Fibroblast of villous mesenchyme (primary cell): ENCODE measurements at regions not wholly inside any gene's neighbourhood (a gene's known extent, or its start where the extent isn't known, plus 50 kb on each side); places are given as distances from the start of the nearest gene placed in this dataset.

Source experiments
- DNase-seq: peaks from one replicate; pipeline ENCODE4 v3.0.0-alpha.2; 2010; ENCODE audit warnings: low read depth
- H3K4me3 ChIP-seq: 2 replicates; pipeline ENCODE4 v1.5.1; 2011; ENCODE audit warnings: low read depth, mild to moderate bottlenecking, low read length
- TF ChIP-seq, protein P1 (sequence below): IDR thresholded peaks from 2 replicates; pipeline ENCODE4 v1.5.1; 2012; ENCODE audit warnings: low read depth, mild to moderate bottlenecking, low read length; ENCODE audit not compliant: insufficient read depth

DNA sequence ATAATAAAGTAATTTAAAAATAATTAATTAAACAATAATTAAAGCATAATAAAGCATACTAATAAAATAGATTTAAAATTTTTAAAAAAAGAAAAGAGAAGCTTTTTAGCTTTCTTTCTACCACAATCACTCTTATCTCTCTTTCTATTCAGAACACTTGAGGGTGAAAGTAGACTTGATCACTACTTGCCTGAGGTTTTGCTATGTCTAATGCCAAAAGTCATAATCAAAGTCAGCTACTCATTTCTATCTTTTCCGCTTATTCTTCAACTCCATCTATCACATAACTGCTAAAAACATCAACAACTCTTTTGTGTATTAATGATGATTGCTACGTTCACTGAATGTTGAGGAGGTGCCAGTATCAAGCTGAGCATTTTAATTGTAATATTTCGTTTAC is 202.0 kb upstream of the KRR1 start:
- H3K4me3 ChIP-seq: no peak overlapping the region
- no peak for DNase-seq
- TF ChIP-seq, protein P1, sequence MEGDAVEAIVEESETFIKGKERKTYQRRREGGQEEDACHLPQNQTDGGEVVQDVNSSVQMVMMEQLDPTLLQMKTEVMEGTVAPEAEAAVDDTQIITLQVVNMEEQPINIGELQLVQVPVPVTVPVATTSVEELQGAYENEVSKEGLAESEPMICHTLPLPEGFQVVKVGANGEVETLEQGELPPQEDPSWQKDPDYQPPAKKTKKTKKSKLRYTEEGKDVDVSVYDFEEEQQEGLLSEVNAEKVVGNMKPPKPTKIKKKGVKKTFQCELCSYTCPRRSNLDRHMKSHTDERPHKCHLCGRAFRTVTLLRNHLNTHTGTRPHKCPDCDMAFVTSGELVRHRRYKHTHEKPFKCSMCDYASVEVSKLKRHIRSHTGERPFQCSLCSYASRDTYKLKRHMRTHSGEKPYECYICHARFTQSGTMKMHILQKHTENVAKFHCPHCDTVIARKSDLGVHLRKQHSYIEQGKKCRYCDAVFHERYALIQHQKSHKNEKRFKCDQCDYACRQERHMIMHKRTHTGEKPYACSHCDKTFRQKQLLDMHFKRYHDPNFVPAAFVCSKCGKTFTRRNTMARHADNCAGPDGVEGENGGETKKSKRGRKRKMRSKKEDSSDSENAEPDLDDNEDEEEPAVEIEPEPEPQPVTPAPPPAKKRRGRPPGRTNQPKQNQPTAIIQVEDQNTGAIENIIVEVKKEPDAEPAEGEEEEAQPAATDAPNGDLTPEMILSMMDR: no peak

DNA sequence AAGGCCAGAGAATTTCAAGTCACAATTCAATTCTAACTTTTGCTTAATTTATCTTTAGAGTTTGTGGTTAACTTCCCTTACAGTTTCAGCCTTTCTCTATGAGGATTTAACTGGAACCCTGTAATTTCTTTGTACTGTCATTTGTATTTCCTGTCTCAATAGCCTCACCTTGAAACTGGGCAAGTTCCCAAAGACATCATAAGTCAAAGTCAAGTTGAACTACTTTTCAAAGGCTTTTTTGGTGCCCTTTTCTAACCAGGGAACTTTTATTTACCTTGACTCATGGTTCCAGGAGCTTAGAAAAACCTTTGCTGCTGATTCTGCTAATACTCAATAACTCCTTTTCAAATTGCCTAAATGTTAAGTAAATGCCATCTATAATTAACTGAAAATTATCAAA is 200.8 kb upstream of the KRR1 start:
- TF ChIP-seq, protein P1: no peak
- no peak for DNase-seq
- no peak overlapping the region for H3K4me3 ChIP-seq

DNA sequence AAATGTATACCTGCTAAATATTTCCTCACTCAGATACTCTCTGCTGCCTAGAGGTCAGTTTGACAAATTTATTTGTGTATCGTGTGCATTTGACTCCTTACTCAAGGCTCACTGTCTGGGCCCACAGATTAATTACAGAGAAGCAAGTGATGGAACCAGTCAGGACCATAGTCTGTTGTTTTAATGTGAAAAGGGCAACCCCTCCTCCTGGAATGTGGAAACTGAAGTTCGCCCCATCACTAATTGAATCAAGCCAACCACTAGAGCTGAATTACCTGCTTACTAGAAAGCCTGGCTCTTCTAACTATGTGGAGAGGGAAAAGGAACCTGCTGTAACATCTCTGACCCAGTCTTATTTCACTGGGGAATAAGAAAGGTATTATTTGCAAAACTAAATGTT is 199.9 kb upstream of the KRR1 start:
- DNase-seq: no peak
- H3K4me3 ChIP-seq: no peak overlapping the region
- TF ChIP-seq, protein P1: no peak

DNA sequence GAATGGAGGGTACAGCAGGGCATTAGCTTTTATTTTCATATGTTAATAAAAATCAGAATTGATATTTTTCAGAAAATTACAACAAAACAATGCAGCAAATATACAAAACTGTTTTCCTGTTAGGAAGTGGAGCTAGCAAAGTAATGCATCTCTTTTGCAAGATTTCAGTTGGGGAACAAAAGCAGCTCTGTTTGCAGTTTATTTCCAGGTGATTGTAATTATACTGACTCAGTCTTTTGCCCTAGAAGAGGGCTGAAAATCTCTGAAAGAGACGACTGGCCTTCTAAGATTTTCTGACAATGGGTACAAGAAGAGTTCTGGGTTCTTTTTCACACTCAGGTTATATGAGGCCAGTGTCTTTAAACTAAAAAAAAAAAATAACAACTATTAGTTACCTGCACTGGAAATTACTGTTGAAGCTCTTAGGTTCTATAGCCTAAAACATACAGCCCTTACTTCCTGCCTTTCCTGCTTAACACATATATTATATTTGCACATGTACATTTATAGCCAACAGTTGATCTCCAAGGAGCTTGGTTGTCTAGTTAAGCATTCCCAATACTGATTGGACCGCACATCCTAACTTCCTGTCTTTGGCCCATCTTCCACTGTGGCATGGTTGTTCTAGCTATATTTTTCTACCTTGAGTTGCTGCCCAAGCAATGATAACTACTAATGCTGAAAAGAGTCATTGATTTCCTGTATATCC is 199.1 kb upstream of the KRR1 start:
- no peak overlapping the region for H3K4me3 ChIP-seq
- TF ChIP-seq, protein P1: no peak
- DNase-seq: no peak

DNA sequence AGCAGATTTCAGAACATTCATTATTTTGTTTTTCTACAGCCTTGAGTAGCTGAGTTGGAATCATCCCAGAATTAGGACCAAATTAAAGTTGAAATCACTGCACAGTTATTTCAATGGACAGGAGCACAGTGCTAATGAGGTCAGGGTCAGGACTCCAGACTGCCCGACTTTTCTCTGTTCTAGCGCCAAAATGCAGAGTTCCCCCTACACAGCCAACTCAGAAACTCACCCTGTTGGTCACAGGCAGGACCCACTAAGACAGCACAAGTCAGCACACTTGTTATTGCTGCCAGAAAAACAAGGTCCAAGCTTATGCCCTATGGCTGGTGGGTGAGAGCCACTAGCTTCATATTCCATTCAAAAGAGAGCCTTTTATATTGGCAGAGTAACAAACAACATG is 198.1 kb upstream of the KRR1 start:
- no peak for DNase-seq
- TF ChIP-seq, protein P1: no peak
- H3K4me3 ChIP-seq: no peak overlapping the region

DNA sequence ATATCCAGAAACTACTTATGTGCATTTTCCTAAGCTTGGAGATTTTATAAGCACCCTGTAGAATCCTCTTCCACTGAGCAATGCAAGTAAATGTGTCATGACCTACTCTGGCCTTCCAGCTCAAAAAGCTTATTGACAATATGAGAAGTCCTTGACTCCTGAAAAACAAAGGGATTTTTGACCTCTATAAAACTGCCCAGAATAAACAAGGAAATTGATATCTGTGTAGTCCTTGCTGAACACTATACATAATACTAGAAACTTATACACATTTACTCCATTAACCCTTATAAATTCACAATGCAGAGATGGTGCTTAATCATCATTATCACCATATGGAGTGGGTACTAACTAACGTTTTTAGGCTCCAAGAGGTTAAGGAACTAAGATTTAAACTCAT is 197.4 kb upstream of the KRR1 start:
- no peak for DNase-seq
- no peak overlapping the region for H3K4me3 ChIP-seq
- TF ChIP-seq, protein P1: no peak

DNA sequence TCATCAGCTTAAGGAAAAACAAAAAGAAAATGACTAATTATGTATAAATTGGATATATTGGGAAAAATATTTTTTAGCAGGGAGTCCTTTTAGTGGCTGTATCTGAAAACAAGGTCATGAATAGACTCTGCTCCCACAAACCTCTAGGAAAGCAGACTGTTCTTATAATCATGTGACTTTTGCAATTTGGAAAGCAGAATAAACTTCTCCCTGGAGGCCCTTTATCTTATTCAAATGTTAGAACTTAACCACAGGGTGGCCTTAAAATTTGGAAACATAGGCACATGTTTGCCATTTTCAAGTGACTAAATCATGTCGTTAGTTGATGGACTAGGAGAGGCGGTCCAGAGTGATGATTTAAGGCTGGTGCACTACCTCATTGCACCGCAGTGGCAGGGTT is 196.6 kb upstream of the KRR1 start:
- no peak overlapping the region for H3K4me3 ChIP-seq
- TF ChIP-seq, protein P1: no peak
- DNase-seq: no peak
